WTC11 (cell line): ENCODE measurements at regions not wholly inside any gene's neighbourhood (a gene's known extent, or its start where the extent isn't known, plus 50 kb on each side); places are given as distances from the start of the nearest gene placed in this dataset.

Experiments used
- CTCF ChIP-seq: fragments of 200-600 bp; IDR thresholded peaks from 2 replicates; pipeline ENCODE4 v1.8.0; 2022; ENCODE audit warnings: antibody characterized with exemption
- GABPB1 ChIP-seq: sonication (generic); formaldehyde crosslinking; IDR thresholded peaks from 2 replicates; pipeline ENCODE4 v1.8.1; 2023; ENCODE audit warnings: mild to moderate bottlenecking, missing genetic modification reagents
- IRF2 ChIP-seq: sonication (generic); formaldehyde crosslinking; IDR thresholded peaks from 2 replicates; pipeline ENCODE4 v1.8.0; 2022; ENCODE audit warnings: low read depth, missing genetic modification reagents, borderline replicate concordance
- JUN ChIP-seq: sonication (generic); formaldehyde crosslinking; IDR thresholded peaks from 2 replicates; pipeline ENCODE4 v1.8.0; 2023; ENCODE audit warnings: mild to moderate bottlenecking, missing genetic modification reagents
- NFYB ChIP-seq: sonication (generic); formaldehyde crosslinking; conservative IDR thresholded peaks from 2 replicates; pipeline ENCODE4 v1.8.0; 2022; ENCODE audit warnings: low read depth, missing genetic modification reagents
- TF ChIP-seq, protein P1 (sequence below): sonication (generic); formaldehyde crosslinking; IDR thresholded peaks from 2 replicates; pipeline ENCODE4 v1.8.0; 2023; ENCODE audit warnings: mild to moderate bottlenecking, missing genetic modification reagents
- TF ChIP-seq, protein P2 (sequence below): sonication (generic); formaldehyde crosslinking; IDR thresholded peaks from 2 replicates; pipeline ENCODE4 v1.8.1; 2023; ENCODE audit warnings: mild to moderate bottlenecking, moderate library complexity, missing genetic modification reagents

DNA sequence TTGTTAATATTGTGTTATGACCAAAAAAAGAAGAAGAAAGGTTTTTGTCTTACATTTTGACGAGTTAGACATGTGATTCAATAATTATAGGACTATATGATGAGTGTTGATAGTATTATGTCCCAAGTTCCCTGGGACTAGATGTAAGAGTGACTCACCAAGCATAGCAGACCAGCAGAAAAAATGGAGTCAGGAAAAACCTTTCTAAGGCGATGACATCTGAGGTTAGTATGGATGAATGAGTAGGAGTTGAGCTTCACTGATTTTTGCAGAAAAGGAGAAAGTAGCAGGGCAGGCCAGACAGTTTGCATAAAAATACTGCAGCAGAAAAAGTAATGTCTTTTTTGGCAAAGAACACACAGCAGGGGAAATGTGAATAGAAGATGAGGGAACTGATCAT, 1041.3 kb upstream of the ADGRL4 start:
- TF ChIP-seq, protein P1, sequence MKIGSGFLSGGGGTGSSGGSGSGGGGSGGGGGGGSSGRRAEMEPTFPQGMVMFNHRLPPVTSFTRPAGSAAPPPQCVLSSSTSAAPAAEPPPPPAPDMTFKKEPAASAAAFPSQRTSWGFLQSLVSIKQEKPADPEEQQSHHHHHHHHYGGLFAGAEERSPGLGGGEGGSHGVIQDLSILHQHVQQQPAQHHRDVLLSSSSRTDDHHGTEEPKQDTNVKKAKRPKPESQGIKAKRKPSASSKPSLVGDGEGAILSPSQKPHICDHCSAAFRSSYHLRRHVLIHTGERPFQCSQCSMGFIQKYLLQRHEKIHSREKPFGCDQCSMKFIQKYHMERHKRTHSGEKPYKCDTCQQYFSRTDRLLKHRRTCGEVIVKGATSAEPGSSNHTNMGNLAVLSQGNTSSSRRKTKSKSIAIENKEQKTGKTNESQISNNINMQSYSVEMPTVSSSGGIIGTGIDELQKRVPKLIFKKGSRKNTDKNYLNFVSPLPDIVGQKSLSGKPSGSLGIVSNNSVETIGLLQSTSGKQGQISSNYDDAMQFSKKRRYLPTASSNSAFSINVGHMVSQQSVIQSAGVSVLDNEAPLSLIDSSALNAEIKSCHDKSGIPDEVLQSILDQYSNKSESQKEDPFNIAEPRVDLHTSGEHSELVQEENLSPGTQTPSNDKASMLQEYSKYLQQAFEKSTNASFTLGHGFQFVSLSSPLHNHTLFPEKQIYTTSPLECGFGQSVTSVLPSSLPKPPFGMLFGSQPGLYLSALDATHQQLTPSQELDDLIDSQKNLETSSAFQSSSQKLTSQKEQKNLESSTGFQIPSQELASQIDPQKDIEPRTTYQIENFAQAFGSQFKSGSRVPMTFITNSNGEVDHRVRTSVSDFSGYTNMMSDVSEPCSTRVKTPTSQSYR = no peak
- TF ChIP-seq CTCF (no peak), IRF2 (no peak), GABPB1 (CRISPR knock-in tag) (no peak), JUN (no peak), NFYB (CRISPR knock-in tag) (no peak)
- TF ChIP-seq, protein P2, sequence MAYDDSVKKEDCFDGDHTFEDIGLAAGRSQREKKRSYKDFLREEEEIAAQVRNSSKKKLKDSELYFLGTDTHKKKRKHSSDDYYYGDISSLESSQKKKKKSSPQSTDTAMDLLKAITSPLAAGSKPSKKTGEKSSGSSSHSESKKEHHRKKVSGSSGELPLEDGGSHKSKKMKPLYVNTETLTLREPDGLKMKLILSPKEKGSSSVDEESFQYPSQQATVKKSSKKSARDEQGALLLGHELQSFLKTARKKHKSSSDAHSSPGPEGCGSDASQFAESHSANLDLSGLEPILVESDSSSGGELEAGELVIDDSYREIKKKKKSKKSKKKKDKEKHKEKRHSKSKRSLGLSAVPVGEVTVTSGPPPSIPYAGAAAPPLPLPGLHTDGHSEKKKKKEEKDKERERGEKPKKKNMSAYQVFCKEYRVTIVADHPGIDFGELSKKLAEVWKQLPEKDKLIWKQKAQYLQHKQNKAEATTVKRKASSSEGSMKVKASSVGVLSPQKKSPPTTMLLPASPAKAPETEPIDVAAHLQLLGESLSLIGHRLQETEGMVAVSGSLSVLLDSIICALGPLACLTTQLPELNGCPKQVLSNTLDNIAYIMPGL (CRISPR knock-in tag) = no peak
